H1 (cell line): ENCODE measurements at regions not wholly inside any gene's neighbourhood (a gene's known extent, or its start where the extent isn't known, plus 50 kb on each side); places are given as distances from the start of the nearest gene placed in this dataset.

Source experiments
- CREB1 ChIP-seq: IDR thresholded peaks from 2 replicates; pipeline ENCODE4 v1.6.1; 2012; ENCODE audit warnings: inconsistent platforms
- POLR2AphosphoS5 ChIP-seq: IDR thresholded peaks from 2 replicates; pipeline ENCODE4 v1.6.1; 2011; ENCODE audit warnings: low read depth, low read length
- SP1 ChIP-seq: IDR thresholded peaks from 2 replicates; pipeline ENCODE4 v1.6.1; 2011; ENCODE audit warnings: low read depth, low read length
- TBP ChIP-seq: IDR thresholded peaks from 2 replicates; pipeline ENCODE4 v1.6.1; 2011; ENCODE audit warnings: low read depth, low read length, improper control_type of control experiment
- USF2 ChIP-seq: IDR thresholded peaks from 2 replicates; pipeline ENCODE4 v1.6.1; 2011; ENCODE audit warnings: low read length, improper control_type of control experiment
- TF ChIP-seq, protein P1 (sequence below): IDR thresholded peaks from 2 replicates; pipeline ENCODE4 v1.6.1; 2012; ENCODE audit warnings: inconsistent platforms

- TF ChIP-seq TBP (no peak), SP1 (no peak), USF2 (no peak), CREB1 (no peak), POLR2AphosphoS5 (no peak)
- TF ChIP-seq, protein P1, sequence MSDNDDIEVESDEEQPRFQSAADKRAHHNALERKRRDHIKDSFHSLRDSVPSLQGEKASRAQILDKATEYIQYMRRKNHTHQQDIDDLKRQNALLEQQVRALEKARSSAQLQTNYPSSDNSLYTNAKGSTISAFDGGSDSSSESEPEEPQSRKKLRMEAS = no peak
Measured at GRCh38 chr21:35777081-35777480, 283.2 kb downstream of the SETD4 start (continued).
